ENCODE measurements at regions not wholly inside any gene's neighbourhood (a gene's known extent, or its start where the extent isn't known, plus 50 kb on each side); places are given as distances from the start of the nearest gene placed in this dataset.

GRCh38 chr1:38265293-38266196 lies 219.0 kb upstream of the POU3F1 start (continued):
- TF ChIP-seq RCOR1 (IDR thresholded peaks at IDR 0.05; ENCODE audit: borderline replicate concordance in 1 of 2, low read depth in 2 of 2, low read length in 2 of 2) (peak in 1 of 2 experiments; percentile 48; a peak in 1 of 4 replicates), RERE (CRISPR knock-in tag; IDR thresholded peaks at IDR 0.05; ENCODE audit: borderline replicate concordance) (no peak), ATF1 (CRISPR knock-in tag; IDR thresholded peaks at IDR 0.05) (no peak), ATF1 (tag; IDR thresholded peaks at IDR 0.05) (no peak), SAP30 (IDR thresholded peaks at IDR 0.05; ENCODE audit: borderline replicate concordance, insufficient read depth, low read depth, low read length, poor library complexity, severe bottlenecking) (no peak), MYC (IDR thresholded peaks at IDR 0.05; ENCODE audit: low read depth, low read length) (peak; percentile 50; the same call in 1 of the 2 replicates), MYC (CRISPR knock-in tag; IDR thresholded peaks at IDR 0.05; ENCODE audit: borderline replicate concordance, low read depth) (0 out of 2 replicates have a peak, but pooled peaks have one; percentile 28), ZSCAN32 (CRISPR knock-in tag; IDR thresholded peaks at IDR 0.05) (no peak), BRF2 (IDR thresholded peaks at IDR 0.05; ENCODE audit: borderline replicate concordance, insufficient read depth, insufficient read length) (no peak), TRIM28 (IDR thresholded peaks at IDR 0.05) (no peak), ZNF584 (CRISPR knock-in tag; IDR thresholded peaks at IDR 0.05; ENCODE audit: low read depth) (peak; percentile 83), ZNF41 (CRISPR knock-in tag; conservative IDR thresholded peaks at IDR 0.05) (no peak), CEBPG (CRISPR knock-in tag; IDR thresholded peaks at IDR 0.05) (peak; percentile 79), CEBPG (tag; conservative IDR thresholded peaks at IDR 0.05 in 1 of 2, IDR thresholded peaks at IDR 0.05 in 1 of 2) (peak; percentile 82 to 85), NFE2 (IDR thresholded peaks at IDR 0.05; ENCODE audit: low read depth) (peak; percentile 73), ETS2 (tag; IDR thresholded peaks at IDR 0.05; ENCODE audit: borderline replicate concordance, poor library complexity, severe bottlenecking) (no peak), FOXK1 (CRISPR knock-in tag; IDR thresholded peaks at IDR 0.05; ENCODE audit: borderline replicate concordance) (no peak), POLR2B (IDR thresholded peaks at IDR 0.05; ENCODE audit: low read depth, partially characterized antibody) (no peak), ZNF217 (CRISPR knock-in tag; IDR thresholded peaks at IDR 0.05) (no peak), OTX1 (CRISPR knock-in tag; IDR thresholded peaks at IDR 0.05) (0 out of 2 replicates have a peak, but pooled peaks have one; percentile 41), SOX6 (IDR thresholded peaks at IDR 0.05) (peak; percentile 44; the same call in 1 of the 2 replicates), ZNF274 (IDR thresholded peaks at IDR 0.05; ENCODE audit: borderline replicate concordance, low read depth, low read length) (no peak)

Data from K562 (cell line).